GM12892 (cell line): ENCODE measurements at regions not wholly inside any gene's neighbourhood (a gene's known extent, or its start where the extent isn't known, plus 50 kb on each side); places are given as distances from the start of the nearest gene placed in this dataset.
"Not testable (repeated sequence)": the region's sequence is repeated elsewhere in the genome, so short reads cannot be mapped to it uniquely, and the experiment has no call there.

Experiments
- POLR2A ChIP-seq: IDR thresholded peaks from 2 replicates; pipeline ENCODE4 v1.6.1; 2011; ENCODE audit warnings: low read depth, low read length, control low read depth
- TAF1 ChIP-seq: IDR thresholded peaks from 2 replicates; pipeline ENCODE4 v1.6.1; 2011; ENCODE audit warnings: low read depth, mild to moderate bottlenecking, control low read depth, low read length, borderline replicate concordance

DNA sequence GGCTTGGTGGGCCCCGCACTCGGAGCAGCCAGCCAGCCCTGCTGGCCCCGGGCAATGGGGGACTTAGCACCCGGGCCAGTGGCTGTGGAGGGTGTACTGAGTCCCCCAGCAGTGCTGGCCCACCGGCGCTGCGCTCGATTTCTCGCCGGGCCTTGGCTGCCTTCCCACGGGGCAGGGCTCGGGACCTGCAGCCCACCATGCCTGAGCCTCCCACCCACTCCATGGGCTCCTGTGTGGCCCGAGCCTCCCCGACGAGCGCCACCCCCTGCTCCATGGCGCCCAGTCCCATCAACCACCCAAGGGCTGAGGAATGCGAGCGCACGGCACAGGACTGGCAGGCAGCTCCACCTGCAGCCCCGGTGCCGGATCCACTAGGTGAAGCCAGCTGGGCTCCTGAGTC, 202.2 kb downstream of the ZC3H11B start:
- TF ChIP-seq POLR2A, TAF1: not testable (repeated sequence)
